Left lung (tissue), 4 donors: ENCODE measurements at regions not wholly inside any gene's neighbourhood (a gene's known extent, or its start where the extent isn't known, plus 50 kb on each side); places are given as distances from the start of the nearest gene placed in this dataset.
"Not testable (repeated sequence)": the region's sequence is repeated elsewhere in the genome, so short reads cannot be mapped to it uniquely, and the experiment has no call there.

Experiments
- ATAC-seq: fragments of 200-7000 bp; cut with Tn5 transposase; one replicate; pipeline ENCODE4 v1.9.1; 2020; ENCODE audit warnings: moderate library complexity
- DNase-seq, 4 donors: peaks; one replicate each; pipeline ENCODE4 v3.0.0-alpha.2; 2013 to 2020
- H3K27ac ChIP-seq, 2 donors: fragments of 200-600 bp; sonication (generic) in 1 of 2; one replicate each; pipeline versions ENCODE4 v1.5.0 to v1.8.0; 2020 to 2021
- H3K27me3 ChIP-seq, 2 donors: fragments of 200-600 bp; sonication (generic) in 1 of 2; one replicate each; pipeline versions ENCODE4 v1.5.0 to v1.8.0; 2020 to 2021
- H3K36me3 ChIP-seq, 2 donors: fragments of 200-600 bp; sonication (generic) in 1 of 2; one replicate each; pipeline versions ENCODE4 v1.5.0 to v1.8.0; 2020 to 2021
- H3K4me1 ChIP-seq, 2 donors: fragments of 200-600 bp; one replicate each; pipeline ENCODE4 v1.8.0; 2021
- H3K4me3 ChIP-seq, 2 donors: fragments of 200-600 bp; sonication (generic) in 1 of 2; one replicate each; pipeline versions ENCODE4 v1.5.0 to v1.8.0; 2020 to 2021; ENCODE audit warnings: mild to moderate bottlenecking in 1 of 2
- H3K9me3 ChIP-seq, 2 donors: fragments of 200-600 bp; sonication (generic) in 1 of 2; one replicate each; pipeline versions ENCODE4 v1.5.0 to v1.8.0; 2020 to 2021
- CTCF ChIP-seq, 2 donors: fragments of 200-600 bp; sonication (generic) in 1 of 2; IDR thresholded peaks; one replicate each; pipeline versions ENCODE4 v1.5.0 to v1.8.0; 2021; ENCODE audit warnings: antibody characterized with exemption in 2 of 2
- intact Hi-C, 2 donors: fragments of 100-400 bp; cut with DNase I; formaldehyde crosslinking; loops; one replicate each; pipeline versions ENCODE4 v1.11.2 to v1.14.2; 2022
- donor health status: DM: no; HTN: yes; CAD: no.
- donor health status: DM: no; HTN: no; CAD: no.

- Histone ChIP-seq H3K4me1 (no peaks in the 10 kb centered on the region), H3K27ac (no peak overlapping the region), H3K4me3 (no peak overlapping the region), H3K9me3 (no peaks in the 10 kb centered on the region), H3K27me3 (no peaks in the 10 kb centered on the region), H3K36me3 (no peaks in the 10 kb centered on the region)
- no peak for TF ChIP-seq CTCF (IDR thresholded peaks at IDR 0.05)
- no peak for DNase-seq
- no peak for ATAC-seq
- intact Hi-C loops, result no loop called here
Measured at GRCh38 chr13:74251778-74252519, 117.7 kb upstream of the KLF12 start.

GRCh38 chr13:74250738-74251190 lies 116.6 kb upstream of the KLF12 start:
- no peak overlapping the region for H3K4me3 ChIP-seq
- no peak overlapping the region for H3K27ac ChIP-seq
- no peak for ATAC-seq
- H3K4me1 ChIP-seq, result no peaks in the 10 kb centered on the region
- DNase-seq, result no peak
- intact Hi-C loops, result no loop called here
- TF ChIP-seq CTCF (IDR thresholded peaks at IDR 0.05), result no peak
- H3K9me3 ChIP-seq, result no peaks in the 10 kb centered on the region
- no peaks in the 10 kb centered on the region for H3K27me3 ChIP-seq
- H3K36me3 ChIP-seq, result no peaks in the 10 kb centered on the region

GRCh38 chr13:74248477-74248876 lies 114.3 kb upstream of the KLF12 start:
- H3K27ac ChIP-seq, result no peak overlapping the region
- H3K4me3 ChIP-seq, result no peak overlapping the region
- no peak for TF ChIP-seq CTCF (IDR thresholded peaks at IDR 0.05)
- no peak for DNase-seq
- no peaks in the 10 kb centered on the region for H3K4me1 ChIP-seq
- no peaks in the 10 kb centered on the region for H3K9me3 ChIP-seq
- H3K27me3 ChIP-seq, result no peaks in the 10 kb centered on the region
- no peak for ATAC-seq
- intact Hi-C loops, result no loop called here
- H3K36me3 ChIP-seq, result no peaks in the 10 kb centered on the region

- ATAC-seq (no peak), DNase-seq (peak in 1 of 4 donors; percentile 19)
- TF ChIP-seq CTCF (IDR thresholded peaks at IDR 0.05), result no peak
- Histone ChIP-seq H3K4me3 (no peak overlapping the region), H3K36me3 (no peaks in the 10 kb centered on the region), H3K27me3 (no peaks in the 10 kb centered on the region), H3K4me1 (no peaks in the 10 kb centered on the region), H3K27ac (no peak overlapping the region), H3K9me3 (no peaks in the 10 kb centered on the region)
- intact Hi-C loops, result no loop called here
Measured at GRCh38 chr13:74246487-74246886, 112.3 kb upstream of the KLF12 start.

- ATAC-seq (no peak), DNase-seq (no peak)
- no peaks in the 10 kb centered on the region for H3K27me3 ChIP-seq
Measured at GRCh38 chr13:74243637-74244526, 109.7 kb upstream of the KLF12 start.

GRCh38 chr13:74241343-74241742 lies 107.1 kb upstream of the KLF12 start:
- ATAC-seq, intact Hi-C loops, H3K36me3 ChIP-seq, H3K27me3 ChIP-seq, DNase-seq, H3K4me3 ChIP-seq, H3K27ac ChIP-seq, H3K9me3 ChIP-seq, H3K4me1 ChIP-seq: not testable (repeated sequence)

More at GRCh38 chr13:74243637-74244526, 109.7 kb upstream of the KLF12 start:
- Histone ChIP-seq H3K4me3 (no peak overlapping the region), H3K9me3 (no peaks in the 10 kb centered on the region), H3K36me3 (no peaks in the 10 kb centered on the region), H3K4me1 (no peaks in the 10 kb centered on the region), H3K27ac (no peak overlapping the region)
- no peak for TF ChIP-seq CTCF (IDR thresholded peaks at IDR 0.05)
- intact Hi-C loops, result no loop called here
